Activated naive CD8-positive, alpha-beta T cell treated with anti-CD3 and anti-CD28 coated beads, Interleukin-2, amount 50 U/mL, for 16 hours (primary cell): ENCODE measurements at regions not wholly inside any gene's neighbourhood (a gene's known extent, or its start where the extent isn't known, plus 50 kb on each side); places are given as distances from the start of the nearest gene placed in this dataset.
"Not testable (repeated sequence)": the region's sequence is repeated elsewhere in the genome, so short reads cannot be mapped to it uniquely, and the experiment has no call there.

Source experiments
- DNase-seq: peaks from one replicate; pipeline ENCODE4 v3.0.0-alpha.2; 2020; ENCODE audit warnings: low read depth, low spot score

DNA sequence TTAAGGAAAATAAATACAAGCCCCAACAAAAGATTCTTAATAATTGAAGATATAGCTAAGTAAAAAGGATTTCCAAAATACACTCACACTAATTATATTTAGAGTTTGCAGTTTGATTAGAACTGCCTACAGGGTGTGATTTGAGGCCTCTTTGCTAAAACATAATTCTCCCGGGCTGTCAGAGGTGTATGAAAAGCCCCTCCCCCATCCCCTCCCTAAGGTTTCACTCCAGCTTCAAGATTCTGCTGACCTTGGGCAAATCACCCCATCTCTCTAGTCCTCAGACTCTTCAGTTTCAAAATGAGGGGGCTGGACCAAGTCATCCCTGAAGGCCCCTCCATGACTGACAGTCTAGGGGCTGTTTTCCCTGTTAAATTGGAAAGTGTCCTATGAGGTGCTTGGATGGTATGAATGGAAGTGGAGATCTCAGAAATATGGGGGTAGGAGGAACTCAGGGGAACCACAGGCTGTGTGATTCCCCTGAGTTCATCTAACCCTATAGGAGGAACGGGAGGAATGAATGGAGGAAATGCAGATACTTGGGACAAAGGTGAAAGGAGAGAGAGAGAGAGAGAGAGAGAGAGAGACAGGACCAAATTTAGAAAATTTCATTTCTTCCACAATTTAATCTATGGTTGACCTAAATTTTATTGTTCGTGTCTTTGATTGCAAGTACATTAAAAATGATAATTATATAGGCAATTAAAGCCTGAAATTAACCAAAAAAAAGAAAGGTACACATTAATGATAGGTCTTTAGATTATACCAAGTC lies 107.5 kb downstream of the SPP2 start:
- DNase-seq = no peak

DNA sequence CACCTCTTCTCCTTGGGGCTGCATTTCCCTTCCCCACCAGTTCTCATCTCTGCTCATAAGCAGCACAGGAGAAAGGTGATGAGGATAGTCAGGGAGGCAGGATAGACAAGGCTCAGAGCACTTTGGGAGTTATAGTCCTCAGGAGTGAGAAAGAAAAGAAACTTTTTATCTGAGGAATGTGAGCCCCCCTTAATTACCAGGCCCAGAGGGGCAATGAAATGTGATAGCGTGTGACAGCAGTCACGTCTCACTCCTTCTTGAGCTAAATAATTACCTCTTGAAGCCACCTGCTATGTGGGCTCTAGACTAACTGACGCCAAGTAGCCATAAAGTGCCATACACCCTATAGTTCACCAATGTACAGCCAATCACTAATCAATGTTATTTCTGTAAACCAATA lies 105.8 kb downstream of the SPP2 start:
- DNase-seq = no peak

DNA sequence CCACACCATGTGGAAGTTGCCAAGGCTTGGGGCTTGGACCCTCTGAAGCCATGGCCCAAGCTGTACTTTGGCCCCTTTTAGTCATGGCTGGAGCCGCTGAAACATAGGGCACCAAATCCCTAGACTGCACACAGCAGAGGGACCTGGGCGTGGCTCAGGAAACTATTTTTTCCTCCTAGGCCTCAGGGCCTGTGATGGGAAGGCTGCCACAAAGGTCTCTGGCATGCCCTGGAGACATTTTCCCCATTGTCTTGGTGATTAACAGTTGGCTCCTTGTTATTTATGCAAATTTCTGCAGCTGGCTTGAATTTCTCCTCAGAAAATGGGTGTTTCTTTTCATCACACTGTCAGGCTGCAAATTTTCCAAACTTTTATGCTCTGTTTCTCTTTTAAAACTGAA lies 102.3 kb downstream of the SPP2 start:
- DNase-seq = not testable (repeated sequence)

DNA sequence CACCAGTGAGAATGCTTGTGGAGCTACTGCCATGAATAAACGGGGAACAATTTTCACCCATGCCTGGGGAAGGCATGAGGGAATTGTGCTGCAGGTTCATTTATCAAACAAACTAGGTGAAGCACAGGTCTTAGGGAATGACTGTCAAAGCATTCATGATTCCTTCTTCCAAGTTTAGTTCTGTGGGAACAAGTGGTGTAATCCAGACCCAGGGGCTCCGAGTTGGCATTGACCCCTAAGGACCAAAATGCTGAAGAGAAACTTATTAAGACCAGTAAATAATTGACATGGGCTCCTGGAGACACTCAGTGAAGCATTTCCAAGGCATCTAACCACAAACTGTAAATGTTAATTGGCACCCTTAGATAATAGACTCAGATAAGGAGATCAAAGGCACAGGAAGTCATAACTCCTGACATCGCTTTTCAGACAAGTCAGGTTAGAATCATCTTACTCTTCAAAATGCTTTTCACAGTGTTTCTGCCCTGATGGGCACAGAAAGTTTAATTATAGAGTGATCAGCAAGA lies 96.9 kb downstream of the SPP2 start:
- DNase-seq = no peak

DNA sequence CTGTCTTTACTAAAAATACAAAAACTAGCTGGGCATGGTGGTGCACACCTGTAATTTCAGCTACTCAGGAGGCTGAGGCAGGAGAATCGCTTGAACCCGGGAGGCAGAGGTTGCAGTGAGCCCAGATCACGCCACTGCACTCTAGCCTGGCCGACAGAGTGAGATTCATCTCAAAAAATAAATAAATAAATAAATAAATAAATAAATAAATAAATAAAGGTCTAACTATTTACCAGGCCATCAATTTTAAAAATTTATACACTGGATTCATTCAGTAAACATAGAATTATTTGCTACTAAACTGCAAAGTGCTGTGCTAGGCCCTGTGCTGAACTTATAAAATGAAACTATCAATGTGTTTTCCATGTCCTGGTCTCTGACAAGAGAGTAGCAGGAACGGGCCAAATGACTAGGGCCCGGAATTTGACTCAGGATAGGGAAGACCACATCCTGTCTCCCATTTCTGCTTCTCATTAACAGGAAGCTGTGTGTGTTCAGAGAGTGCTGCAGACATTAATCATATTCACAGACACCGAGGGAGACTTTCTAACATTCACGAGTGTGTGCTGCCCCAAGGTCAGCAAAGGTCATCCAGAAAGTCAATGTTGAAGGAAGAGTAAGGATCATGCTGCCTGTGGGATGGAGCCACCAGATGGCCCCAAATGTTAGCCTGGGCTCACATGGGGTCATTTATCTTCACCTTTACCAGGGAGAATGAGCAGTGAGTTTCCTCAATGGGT lies 95.8 kb downstream of the SPP2 start:
- no peak for DNase-seq

DNA sequence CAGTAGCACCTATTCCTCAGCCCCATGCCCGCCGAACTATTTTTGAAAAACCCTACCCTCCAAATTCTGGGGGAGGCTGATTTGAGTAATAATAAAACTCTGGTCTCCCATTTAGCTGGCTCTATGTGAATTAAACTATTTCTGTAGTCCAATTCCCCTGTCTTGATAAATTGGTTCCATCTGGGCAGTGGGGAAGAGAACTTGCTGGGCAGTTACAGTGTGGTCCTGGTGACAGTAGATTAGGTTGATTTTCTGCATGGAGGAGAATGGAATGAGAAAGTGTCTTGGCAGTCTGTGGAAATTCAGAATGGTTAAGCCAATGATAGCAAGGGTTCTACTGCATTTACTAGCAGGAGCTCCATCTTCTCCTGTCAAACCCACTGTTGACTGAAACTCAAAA lies 95.0 kb downstream of the SPP2 start:
- no peak for DNase-seq

DNA sequence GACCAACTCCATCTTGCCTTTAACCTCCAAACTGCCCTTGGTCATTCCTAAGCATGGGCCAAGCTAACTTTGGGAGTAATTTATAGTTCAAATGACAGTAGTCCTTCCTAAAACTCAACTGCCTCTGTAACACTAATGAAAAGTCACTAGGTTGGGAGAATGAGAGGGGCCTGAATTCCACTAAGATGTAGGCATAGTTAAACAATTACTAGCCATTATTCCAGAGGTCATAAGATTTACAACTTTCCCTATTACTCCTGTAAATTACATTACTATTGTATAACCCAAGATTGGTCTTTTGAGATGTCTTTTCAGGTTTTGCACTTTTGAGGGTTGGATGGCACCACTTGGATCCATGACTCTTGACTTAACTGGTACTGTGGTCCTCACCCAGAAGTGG lies 94.6 kb downstream of the SPP2 start:
- no peak for DNase-seq

DNA sequence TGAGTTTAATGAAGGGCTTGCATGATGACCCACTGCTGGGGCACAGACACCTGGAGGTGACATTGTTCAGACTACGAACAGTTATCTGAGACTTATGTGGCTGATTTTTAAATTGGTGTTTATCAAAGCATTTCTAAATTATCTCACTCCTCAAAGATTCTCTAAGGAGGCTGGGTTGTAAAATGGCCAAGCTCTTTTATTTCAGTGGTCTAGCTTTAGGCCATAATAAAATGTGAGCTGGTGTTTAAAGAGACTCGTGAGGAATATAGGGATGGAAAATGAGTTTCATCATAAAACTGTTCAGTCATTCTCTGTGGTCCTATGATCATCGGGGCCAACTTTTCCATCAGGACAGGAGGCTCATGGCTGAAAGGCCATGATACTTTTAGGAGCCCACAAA lies 93.4 kb downstream of the SPP2 start:
- DNase-seq = no peak

DNA sequence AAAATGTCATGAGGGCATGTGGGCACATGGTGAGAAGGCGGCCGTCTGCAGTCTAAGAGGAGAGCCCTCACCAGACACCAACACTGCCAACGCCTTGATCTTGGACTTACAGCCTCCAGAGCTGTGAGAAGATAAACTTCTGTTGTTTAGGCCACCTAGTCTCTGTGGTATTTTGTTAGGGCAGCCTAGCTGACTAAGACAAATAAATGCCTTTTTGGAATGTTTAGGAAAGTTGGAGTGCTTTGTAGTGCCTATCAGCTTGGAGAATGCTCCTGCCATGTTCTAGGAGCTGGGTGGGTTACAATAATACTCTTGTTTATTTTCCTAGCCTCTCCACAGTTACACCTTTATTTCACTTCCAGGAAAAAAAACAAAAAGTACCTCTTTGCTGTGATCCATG lies 92.0 kb downstream of the SPP2 start:
- no peak for DNase-seq

DNA sequence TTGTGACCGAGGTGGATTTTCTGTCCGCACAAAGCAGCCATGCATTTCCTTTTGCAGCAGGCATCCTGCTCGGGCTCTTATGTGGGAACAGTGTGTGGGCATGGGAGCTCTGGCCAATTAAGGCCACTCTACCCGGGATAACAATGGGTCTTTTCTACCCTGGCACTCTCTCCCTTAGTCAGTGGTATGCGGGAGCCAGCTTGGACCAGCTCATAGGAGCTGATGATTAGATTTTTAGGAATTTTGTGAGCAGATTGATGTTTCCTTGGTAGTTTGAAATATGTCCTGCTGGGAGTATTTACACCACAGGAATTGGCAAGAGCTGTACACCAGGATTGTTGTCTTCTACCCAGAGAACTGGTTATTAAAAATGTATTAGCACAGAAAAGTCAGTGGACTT lies 89.3 kb downstream of the SPP2 start:
- no peak for DNase-seq

DNA sequence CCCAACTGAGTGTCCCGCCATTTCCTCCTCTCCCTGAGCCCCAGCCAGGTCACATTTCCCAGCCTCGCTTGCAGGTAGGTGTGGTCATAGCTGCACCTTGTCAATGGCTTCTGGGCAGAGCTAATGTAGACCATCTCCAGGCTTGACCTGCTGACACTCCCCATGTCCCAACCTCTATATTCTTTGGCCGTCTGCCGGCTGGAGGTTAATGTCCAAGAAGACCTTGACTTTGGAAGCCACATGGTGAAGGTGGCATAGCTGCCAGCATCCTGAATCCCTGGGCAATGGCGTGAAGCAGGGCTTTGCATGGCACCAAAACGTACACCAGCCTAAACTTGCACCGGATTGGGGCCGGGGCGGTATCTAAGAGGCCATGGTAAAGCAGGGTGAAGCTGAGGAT lies 88.3 kb downstream of the SPP2 start:
- no peak for DNase-seq

DNA sequence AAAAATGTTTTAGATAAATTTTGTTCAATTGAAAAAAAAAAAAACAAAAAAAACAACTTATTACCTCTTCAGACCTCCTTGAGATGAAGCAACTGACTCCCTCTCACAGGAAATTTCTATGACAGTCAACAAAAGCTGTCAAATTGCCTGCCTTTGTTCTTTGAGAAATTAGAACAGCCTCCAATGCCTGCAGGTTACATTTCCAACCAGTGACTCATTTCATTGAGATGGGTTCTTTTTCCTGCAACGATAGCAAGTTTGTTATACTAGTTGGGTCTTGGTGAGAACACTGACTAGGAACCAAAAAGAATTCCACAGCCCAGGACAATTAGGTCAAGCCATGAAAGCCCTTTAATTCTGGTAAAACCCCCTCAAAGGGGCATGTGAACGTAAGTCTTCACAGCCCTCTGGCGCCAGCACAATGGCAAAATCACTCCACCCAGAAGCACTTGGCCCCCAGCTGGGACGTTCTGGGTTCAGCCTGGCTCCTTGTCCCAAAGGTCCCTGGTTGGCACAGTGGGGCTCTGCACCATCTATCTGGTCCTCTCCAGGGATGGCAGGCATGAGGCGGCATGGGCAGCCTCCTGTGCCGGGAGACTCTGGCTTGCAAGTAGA lies 87.0 kb downstream of the SPP2 start:
- DNase-seq = no peak

DNA sequence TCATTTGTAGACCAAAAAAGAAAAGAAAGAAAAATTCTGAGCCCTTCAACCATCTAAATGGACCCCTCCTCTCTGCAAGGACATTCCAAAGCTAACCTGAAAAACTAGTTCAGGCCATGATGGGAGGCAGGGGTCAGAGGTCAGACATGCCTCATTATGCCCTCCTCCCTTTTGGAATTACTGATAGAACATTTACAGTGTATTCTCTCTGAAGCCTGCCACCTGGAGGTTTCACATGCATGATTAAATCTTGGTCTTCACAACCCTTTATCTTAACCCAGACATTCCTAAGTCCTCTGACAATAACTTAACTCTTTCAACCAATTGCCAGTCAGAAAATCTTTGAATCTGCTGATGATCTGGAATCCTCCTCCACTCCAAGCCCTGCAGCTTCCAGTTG lies 86.0 kb downstream of the SPP2 start:
- no peak for DNase-seq

DNA sequence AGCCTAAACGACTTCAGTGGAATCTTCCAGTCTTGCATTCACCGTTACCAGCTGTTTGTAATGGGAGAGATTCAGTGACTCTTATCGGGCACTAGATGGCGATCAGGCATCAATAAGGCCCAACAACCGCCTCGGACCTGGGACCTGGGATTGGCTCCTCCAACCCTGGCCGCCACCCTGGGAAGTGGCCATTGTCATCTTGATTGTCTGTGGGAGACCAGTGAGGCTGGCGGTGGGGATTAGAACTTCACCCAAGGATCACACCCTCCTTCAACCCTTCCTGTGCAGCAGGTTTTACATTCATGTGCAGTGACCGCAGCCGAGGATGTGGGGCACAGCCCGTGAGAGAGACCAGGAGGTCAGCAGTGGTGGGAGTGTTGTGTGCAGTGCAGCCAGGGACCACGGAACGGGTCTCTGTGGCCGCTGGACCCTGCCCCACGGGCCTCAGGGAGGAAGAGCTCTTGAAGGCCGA lies 85.3 kb downstream of the SPP2 start:
- no peak for DNase-seq

DNA sequence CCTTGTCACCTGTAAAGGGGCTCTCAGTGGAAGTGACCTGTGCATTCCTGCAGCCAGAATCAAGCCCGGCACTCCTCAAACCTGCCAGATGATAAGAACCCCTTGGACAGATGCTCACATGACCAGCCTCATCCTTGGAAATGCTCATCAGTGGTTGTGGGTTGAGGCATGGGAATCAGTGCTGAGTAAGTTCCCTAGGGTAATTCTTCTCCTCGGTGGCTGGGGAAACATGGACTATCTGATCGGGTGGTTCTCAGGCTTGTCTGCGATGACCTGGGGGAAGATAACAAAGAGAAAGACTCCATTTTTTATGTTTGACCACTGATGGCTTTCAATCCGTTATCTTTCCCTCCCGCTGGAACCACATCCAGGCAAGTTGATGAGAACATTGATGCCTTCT lies 84.0 kb downstream of the SPP2 start:
- no peak for DNase-seq

DNA sequence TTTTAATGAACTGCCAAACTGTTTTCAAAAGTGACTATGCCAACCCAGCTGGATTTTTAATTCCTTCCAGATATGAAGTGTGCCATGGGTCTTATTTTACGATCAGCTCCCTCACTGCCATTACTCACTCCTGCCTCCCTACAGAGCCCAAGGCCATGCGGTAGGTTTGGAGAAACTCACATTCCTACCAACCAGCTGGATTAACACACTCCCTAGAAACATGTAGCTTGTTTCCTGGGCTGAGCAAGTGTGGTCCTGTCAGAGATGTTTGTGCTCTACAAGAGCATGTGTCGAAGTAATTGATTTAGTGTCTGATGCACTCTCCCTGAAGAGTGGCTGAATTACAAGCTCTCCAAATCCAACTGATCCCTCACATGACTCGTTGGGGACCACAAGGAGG lies 82.5 kb downstream of the SPP2 start:
- DNase-seq = no peak

DNA sequence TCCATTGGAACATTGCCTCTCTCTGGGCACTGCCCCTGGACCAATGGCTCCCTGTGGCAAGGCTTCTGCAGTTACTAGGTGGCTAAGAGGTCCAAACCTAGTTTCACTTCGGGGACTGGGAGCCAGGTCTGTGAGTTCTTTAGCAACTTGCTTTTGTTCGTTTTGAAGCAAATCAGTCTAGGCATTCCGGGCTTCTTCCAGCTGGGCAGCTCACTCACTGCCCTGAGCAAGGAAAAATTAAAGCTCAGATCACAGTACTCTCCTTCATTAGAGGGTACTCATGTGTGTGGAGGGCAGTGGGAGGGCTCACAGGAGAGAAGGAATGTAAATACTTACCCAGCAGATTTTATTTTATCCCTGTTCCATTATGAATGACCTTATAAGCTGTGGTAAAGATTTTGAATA lies 80.3 kb downstream of the SPP2 start:
- no peak for DNase-seq

DNA sequence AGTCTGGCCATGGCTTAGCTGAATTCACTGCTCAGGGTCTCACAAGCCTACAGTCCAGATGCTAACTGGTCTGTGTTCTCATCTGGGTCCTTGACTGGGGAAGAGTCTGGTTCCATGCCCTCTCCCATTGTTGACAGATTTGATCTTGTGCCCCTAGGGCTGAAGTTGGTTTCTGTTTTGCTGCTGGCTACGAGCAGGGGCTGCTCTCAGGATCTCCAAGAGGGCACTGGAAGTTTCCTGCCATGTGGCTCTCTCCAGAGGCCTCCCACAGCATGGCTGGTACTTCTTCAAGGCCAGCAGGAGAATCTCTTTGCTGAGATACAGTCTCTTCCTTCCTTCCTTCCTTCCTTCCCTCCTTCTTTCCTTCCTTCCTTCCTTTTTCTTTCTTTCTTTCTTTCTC lies 78.1 kb downstream of the SPP2 start:
- DNase-seq = no peak
